Calu3 (cell line): ENCODE measurements at regions not wholly inside any gene's neighbourhood (a gene's known extent, or its start where the extent isn't known, plus 50 kb on each side); places are given as distances from the start of the nearest gene placed in this dataset.

ENCODE experiments used
- BruUV-seq: library from RNA; stranded (reverse); fragments of 400-500 nt; replicated peaks from 2 replicates; lab custom pipeline; 2021; lab: Mats Ljungman, UMichigan
- CTCF ChIA-PET: fragments of 300-600 bp; sonication (Branson Sonifier 250); formaldehyde crosslinking; loops from one replicate; lab custom pipeline; 2022; ENCODE audit warnings: antibody characterized with exemption; lab: Charles Lee
- DNase-seq: peaks from one replicate; pipeline ENCODE4 v3.0.0; 2022
- H3K27ac Mint-ChIP-seq: one replicate; pipeline ENCODE4 v1.8.0; 2022; ENCODE audit warnings: mixed read lengths; ENCODE audit not compliant: unreplicated experiment
- H3K27me3 Mint-ChIP-seq: one replicate; pipeline ENCODE4 v1.8.0; 2022; ENCODE audit warnings: mixed read lengths; ENCODE audit not compliant: unreplicated experiment
- H3K36me3 Mint-ChIP-seq: one replicate; pipeline ENCODE4 v1.8.0; 2022; ENCODE audit warnings: mild to moderate bottlenecking, moderate library complexity, mixed read lengths; ENCODE audit not compliant: insufficient read depth, unreplicated experiment
- H3K4me1 Mint-ChIP-seq: one replicate; pipeline ENCODE4 v1.8.0; 2022; ENCODE audit warnings: mild to moderate bottlenecking, low read depth, mixed read lengths; ENCODE audit not compliant: unreplicated experiment
- H3K4me3 Mint-ChIP-seq: one replicate; pipeline ENCODE4 v1.8.0; 2022; ENCODE audit warnings: mild to moderate bottlenecking, low read depth, moderate library complexity, mixed read lengths; ENCODE audit not compliant: unreplicated experiment
- H3K9me3 Mint-ChIP-seq: one replicate; pipeline ENCODE4 v1.8.0; 2022; ENCODE audit warnings: low read depth, mixed read lengths; ENCODE audit not compliant: unreplicated experiment
- intact Hi-C: fragments of 100-400 bp; cut with micrococcal nuclease; formaldehyde crosslinking; loops from one replicate; pipeline ENCODE4 v1.10.0; 2022; ENCODE audit not compliant: unreplicated experiment
- TF ChIP-seq, protein P1 (sequence below): fragments of 200-600 bp; IDR thresholded peaks from one replicate; pipeline ENCODE4 v1.8.0; 2022; ENCODE audit warnings: antibody characterized with exemption; ENCODE audit not compliant: unreplicated experiment

DNA sequence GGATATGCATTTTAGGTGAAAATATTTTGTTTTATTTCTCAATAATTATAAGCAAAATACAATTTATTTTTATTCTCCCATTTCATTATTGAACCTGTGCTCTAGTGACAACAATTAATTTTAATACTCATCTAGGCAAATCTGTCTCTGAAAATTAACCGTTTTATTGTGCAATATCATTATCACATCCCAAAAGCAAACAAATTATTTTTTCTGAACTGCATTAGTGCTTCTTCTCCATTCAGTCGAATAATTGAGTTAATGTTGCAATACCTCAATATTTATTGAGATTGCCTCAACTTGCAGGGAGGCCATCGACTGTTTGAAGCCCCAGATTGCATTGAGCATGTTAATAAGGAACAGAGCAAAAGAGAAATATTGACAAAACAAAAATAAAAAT is 303.2 kb upstream of the LRFN5 start:
- H3K9me3 Mint-ChIP-seq: peaks cover 7% of the 10 kb centered on the region
- H3K27me3 Mint-ChIP-seq: no peaks in the 10 kb centered on the region
- H3K27ac Mint-ChIP-seq: no peak overlapping the region
- BruUV-seq: no TSS peak
- TF ChIP-seq, protein P1, sequence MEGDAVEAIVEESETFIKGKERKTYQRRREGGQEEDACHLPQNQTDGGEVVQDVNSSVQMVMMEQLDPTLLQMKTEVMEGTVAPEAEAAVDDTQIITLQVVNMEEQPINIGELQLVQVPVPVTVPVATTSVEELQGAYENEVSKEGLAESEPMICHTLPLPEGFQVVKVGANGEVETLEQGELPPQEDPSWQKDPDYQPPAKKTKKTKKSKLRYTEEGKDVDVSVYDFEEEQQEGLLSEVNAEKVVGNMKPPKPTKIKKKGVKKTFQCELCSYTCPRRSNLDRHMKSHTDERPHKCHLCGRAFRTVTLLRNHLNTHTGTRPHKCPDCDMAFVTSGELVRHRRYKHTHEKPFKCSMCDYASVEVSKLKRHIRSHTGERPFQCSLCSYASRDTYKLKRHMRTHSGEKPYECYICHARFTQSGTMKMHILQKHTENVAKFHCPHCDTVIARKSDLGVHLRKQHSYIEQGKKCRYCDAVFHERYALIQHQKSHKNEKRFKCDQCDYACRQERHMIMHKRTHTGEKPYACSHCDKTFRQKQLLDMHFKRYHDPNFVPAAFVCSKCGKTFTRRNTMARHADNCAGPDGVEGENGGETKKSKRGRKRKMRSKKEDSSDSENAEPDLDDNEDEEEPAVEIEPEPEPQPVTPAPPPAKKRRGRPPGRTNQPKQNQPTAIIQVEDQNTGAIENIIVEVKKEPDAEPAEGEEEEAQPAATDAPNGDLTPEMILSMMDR: no peak
- no peaks in the 10 kb centered on the region for H3K4me1 Mint-ChIP-seq
- intact Hi-C loops: no loop called here
- H3K36me3 Mint-ChIP-seq: no peaks in the 10 kb centered on the region
- no peak for DNase-seq
- CTCF ChIA-PET: no interaction called here
- H3K4me3 Mint-ChIP-seq: no peak overlapping the region

DNA sequence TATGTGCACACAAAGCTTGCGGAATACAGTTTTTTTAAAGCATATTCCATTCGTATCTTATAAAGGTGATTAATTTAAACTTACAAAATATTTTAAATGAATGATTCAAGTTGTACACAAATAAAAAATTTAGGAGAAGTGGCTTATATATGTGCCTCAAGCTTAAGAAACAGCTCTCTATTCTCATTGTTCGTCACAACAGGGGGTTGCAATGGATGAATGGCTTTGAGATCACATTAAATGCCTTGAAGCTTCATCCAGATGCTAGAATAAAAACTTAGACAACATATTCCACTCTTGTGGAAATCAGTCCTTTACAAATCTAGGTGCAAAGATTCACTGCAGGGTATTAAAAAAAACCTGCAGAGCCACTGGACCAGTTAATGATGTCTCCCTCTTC is 303.9 kb upstream of the LRFN5 start:
- no peak overlapping the region for H3K4me3 Mint-ChIP-seq
- intact Hi-C loops: no loop called here
- no peaks in the 10 kb centered on the region for H3K27me3 Mint-ChIP-seq
- H3K9me3 Mint-ChIP-seq: peaks cover 7% of the 10 kb centered on the region
- no TSS peak for BruUV-seq
- H3K36me3 Mint-ChIP-seq: no peaks in the 10 kb centered on the region
- H3K4me1 Mint-ChIP-seq: no peaks in the 10 kb centered on the region
- no peak overlapping the region for H3K27ac Mint-ChIP-seq
- TF ChIP-seq, protein P1: no peak
- no peak for DNase-seq
- CTCF ChIA-PET: no interaction called here

DNA sequence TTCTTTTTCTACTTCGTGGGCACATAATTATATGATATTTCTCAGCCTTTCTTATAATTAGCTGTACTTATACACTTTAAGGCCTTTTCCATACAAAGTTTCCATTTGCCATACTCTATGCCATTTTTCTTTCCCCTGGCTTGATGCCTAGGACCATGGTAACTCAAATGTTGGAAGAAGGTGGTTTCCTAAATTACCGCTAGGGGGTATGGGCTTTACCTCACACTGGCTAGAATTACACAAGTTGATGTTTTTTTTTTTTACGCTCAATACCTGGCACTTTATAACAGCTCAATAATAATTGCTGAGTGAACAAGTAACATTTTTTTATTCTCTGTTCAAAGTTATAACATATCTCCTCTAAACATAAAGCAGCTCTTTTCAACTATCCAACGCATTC is 306.8 kb upstream of the LRFN5 start:
- CTCF ChIA-PET: no interaction called here
- TF ChIP-seq, protein P1: no peak
- Mint-ChIP-seq H3K27me3 (no peaks in the 10 kb centered on the region), H3K27ac (no peak overlapping the region), H3K4me1 (no peaks in the 10 kb centered on the region), H3K4me3 (no peak overlapping the region), H3K9me3 (peaks cover 3% of the 10 kb centered on the region), H3K36me3 (no peaks in the 10 kb centered on the region)
- intact Hi-C loops: no loop called here
- no peak for DNase-seq
- no TSS peak for BruUV-seq

DNA sequence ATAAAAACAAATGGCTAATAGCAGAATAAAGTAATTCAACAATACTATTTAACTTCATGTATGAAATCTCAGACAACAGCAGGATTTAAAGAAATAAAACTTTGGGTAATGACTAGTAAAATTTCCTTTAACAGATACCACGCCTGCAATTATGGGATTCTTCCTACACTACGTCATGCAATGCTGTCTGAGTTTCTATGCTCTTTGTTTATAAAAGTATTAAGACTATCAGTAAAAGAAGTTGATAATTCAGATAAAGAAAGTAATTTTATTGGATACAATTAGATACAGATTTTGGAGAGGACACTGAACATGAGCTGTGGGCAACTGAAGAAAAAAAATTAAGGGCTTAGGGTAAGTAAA is 308.4 kb upstream of the LRFN5 start:
- intact Hi-C loops: no loop called here
- no peak overlapping the region for H3K4me3 Mint-ChIP-seq
- H3K27me3 Mint-ChIP-seq: no peaks in the 10 kb centered on the region
- no TSS peak for BruUV-seq
- CTCF ChIA-PET: no interaction called here
- H3K27ac Mint-ChIP-seq: no peak overlapping the region
- DNase-seq: no peak
- no peaks in the 10 kb centered on the region for H3K4me1 Mint-ChIP-seq
- H3K9me3 Mint-ChIP-seq: peaks cover 3% of the 10 kb centered on the region
- TF ChIP-seq, protein P1: no peak
- no peaks in the 10 kb centered on the region for H3K36me3 Mint-ChIP-seq
